Osteoblast (primary cell): ENCODE measurements at regions not wholly inside any gene's neighbourhood (a gene's known extent, or its start where the extent isn't known, plus 50 kb on each side); places are given as distances from the start of the nearest gene placed in this dataset.

ENCODE experiments used
- DNase-seq: peaks from one replicate; pipeline ENCODE4 v3.0.0; 2011; ENCODE audit warnings: low spot score, mixed read lengths; ENCODE audit not compliant: insufficient read length; ENCODE audit errors: missing footprints
- H2AFZ ChIP-seq: 2 replicates; pipeline ENCODE4 v1.6.0; 2011; ENCODE audit warnings: mild to moderate bottlenecking, low read length
- H3K27ac ChIP-seq: 2 replicates; pipeline ENCODE4 v1.5.1; 2011; ENCODE audit warnings: mild to moderate bottlenecking, low read depth, low read length, moderate library complexity
- H3K27me3 ChIP-seq: 2 replicates; pipeline ENCODE4 v1.6.0; 2012; ENCODE audit warnings: mild to moderate bottlenecking, control low read depth, inconsistent platforms, low read length, moderate library complexity; ENCODE audit not compliant: insufficient read depth
- H3K36me3 ChIP-seq: 2 replicates; pipeline ENCODE4 v1.5.1; 2011; ENCODE audit warnings: mild to moderate bottlenecking, low read length, control low read depth, moderate library complexity; ENCODE audit not compliant: insufficient read depth
- H3K4me1 ChIP-seq: 2 replicates; pipeline ENCODE4 v1.5.1; 2011; ENCODE audit warnings: mild to moderate bottlenecking, low read length, control low read depth, moderate library complexity; ENCODE audit not compliant: insufficient read depth
- H3K4me2 ChIP-seq: 2 replicates; pipeline ENCODE4 v1.6.0; 2011; ENCODE audit warnings: mild to moderate bottlenecking, low read length; ENCODE audit not compliant: insufficient read depth
- H3K4me3 ChIP-seq: fragments of 200-600 bp; sonication (generic); 3 replicates; pipeline ENCODE4 v1.5.1; 2012; ENCODE audit warnings: mild to moderate bottlenecking, low read length, inconsistent platforms; ENCODE audit not compliant: insufficient read depth
- H3K79me2 ChIP-seq: 2 replicates; pipeline ENCODE4 v1.6.0; 2012; ENCODE audit warnings: mild to moderate bottlenecking, low read length, control low read depth, inconsistent platforms; ENCODE audit not compliant: insufficient read depth
- H3K9me3 ChIP-seq: 2 replicates; pipeline ENCODE4 v1.5.1; 2011; ENCODE audit warnings: low read depth, low read length, control low read depth
- H4K20me1 ChIP-seq: 2 replicates; pipeline ENCODE4 v1.6.0; 2012; ENCODE audit warnings: mild to moderate bottlenecking, low read length, control low read depth; ENCODE audit not compliant: insufficient read depth
- TF ChIP-seq, protein P1 (sequence below): IDR thresholded peaks from 2 replicates; pipeline ENCODE4 v1.5.1; 2011; ENCODE audit warnings: mild to moderate bottlenecking, low read depth, low read length, moderate library complexity; ENCODE audit errors: extremely low read depth

DNA sequence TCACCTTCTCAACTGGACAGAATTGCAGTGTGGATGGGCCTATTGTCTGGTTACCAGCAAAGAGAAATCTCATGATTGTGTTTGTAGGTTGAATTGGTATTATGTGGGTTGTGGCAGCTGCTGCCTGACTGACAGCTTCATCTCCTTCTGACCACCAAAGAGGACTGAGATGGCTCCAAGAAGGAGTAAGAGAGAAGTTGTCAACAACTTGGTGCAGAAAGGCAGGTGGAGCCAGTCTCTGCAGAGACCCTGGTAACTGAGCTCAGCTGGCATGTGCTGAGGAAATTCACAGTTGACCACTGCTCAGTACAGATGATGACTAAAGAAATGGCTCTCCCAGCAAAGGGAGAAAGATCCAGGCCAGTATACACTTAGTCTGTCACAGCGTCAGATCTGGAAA is 240.0 kb upstream of the AMIGO2 start:
- no peaks in the 10 kb centered on the region for H3K36me3 ChIP-seq

DNA sequence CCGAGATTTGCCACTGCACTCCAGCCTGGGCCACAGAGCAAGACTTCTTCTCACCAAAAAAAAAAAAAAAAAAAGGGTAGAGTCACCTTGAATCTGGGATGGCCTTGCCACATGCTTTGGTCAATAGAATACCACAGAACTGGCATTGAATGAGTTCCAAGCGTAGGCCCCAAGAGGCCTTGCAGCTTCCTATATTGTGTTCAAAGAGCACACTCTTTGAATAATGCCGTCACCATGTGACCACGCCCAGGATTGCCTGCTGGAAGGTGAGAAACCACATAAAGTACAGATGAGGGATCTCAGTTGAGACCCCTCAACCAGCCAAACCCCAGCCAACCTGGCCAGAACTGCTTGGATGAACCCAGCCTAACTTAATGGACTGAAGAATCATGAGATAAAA is 239.2 kb upstream of the AMIGO2 start:
- no peak overlapping the region for H2AFZ ChIP-seq
- DNase-seq: no peak
- TF ChIP-seq, protein P1, sequence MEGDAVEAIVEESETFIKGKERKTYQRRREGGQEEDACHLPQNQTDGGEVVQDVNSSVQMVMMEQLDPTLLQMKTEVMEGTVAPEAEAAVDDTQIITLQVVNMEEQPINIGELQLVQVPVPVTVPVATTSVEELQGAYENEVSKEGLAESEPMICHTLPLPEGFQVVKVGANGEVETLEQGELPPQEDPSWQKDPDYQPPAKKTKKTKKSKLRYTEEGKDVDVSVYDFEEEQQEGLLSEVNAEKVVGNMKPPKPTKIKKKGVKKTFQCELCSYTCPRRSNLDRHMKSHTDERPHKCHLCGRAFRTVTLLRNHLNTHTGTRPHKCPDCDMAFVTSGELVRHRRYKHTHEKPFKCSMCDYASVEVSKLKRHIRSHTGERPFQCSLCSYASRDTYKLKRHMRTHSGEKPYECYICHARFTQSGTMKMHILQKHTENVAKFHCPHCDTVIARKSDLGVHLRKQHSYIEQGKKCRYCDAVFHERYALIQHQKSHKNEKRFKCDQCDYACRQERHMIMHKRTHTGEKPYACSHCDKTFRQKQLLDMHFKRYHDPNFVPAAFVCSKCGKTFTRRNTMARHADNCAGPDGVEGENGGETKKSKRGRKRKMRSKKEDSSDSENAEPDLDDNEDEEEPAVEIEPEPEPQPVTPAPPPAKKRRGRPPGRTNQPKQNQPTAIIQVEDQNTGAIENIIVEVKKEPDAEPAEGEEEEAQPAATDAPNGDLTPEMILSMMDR: no peak
- H3K4me1 ChIP-seq: no peaks in the 10 kb centered on the region
- no peak overlapping the region for H3K4me3 ChIP-seq
- no peak overlapping the region for H3K4me2 ChIP-seq
- no peaks in the 10 kb centered on the region for H3K27me3 ChIP-seq
- no peaks in the 10 kb centered on the region for H3K36me3 ChIP-seq
- no peaks in the 10 kb centered on the region for H4K20me1 ChIP-seq
- H3K27ac ChIP-seq: no peak overlapping the region
- H3K9me3 ChIP-seq: no peaks in the 10 kb centered on the region
- no peaks in the 10 kb centered on the region for H3K79me2 ChIP-seq

More for the DNA sequence above, 240.0 kb upstream of the AMIGO2 start:
- no peak overlapping the region for H3K27ac ChIP-seq
- no peak overlapping the region for H3K4me3 ChIP-seq
- H4K20me1 ChIP-seq: no peaks in the 10 kb centered on the region
- H3K79me2 ChIP-seq: no peaks in the 10 kb centered on the region
- peak overlapping the region; percentile 6 for H2AFZ ChIP-seq
- no peaks in the 10 kb centered on the region for H3K4me1 ChIP-seq
- TF ChIP-seq, protein P1: no peak
- H3K27me3 ChIP-seq: no peaks in the 10 kb centered on the region
- no peak for DNase-seq
- H3K4me2 ChIP-seq: no peak overlapping the region
- H3K9me3 ChIP-seq: no peaks in the 10 kb centered on the region

DNA sequence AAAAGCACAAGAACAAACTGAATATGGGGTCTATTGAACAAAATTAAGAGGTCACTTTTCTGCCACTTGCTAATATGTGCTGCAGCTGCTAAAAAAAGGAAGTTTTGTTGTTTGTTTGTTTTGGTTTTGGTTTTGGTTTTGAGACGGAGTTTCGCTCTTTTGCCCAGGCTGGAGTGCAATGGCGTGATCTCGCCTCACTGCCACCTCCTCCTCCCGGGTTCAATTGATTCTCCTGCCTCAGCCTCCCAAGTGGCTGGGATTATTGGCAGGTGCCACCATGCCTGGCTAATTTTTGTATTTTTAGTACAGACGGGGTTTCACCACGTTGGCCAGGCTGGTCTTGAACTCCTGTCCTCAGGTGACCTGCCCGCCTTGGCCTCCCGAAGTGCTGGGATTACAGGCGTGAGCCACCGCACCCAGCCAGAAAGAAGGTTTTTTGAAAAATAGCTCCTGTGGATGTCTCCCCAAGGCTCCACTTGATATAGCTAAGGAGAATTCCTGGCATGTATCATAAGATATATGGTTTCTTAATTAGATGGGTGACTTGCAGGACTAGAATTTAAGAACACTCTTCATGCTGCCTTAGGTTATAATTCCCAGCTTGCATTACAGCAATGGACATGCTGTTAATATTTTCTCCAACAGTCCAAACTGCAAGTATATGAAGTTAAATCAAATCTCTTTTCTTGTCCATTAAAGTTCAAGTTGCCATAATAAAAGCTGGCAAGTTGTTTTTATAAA is 237.6 kb upstream of the AMIGO2 start:
- TF ChIP-seq, protein P1: no peak
- no peaks in the 10 kb centered on the region for H3K9me3 ChIP-seq
- no peak for DNase-seq
- H2AFZ ChIP-seq: peak overlapping the region; percentile 33
- H3K79me2 ChIP-seq: no peaks in the 10 kb centered on the region
- H3K4me3 ChIP-seq: peak overlapping the region; percentile 35
- no peaks in the 10 kb centered on the region for H3K27me3 ChIP-seq
- peak overlapping the region; percentile 59 for H3K4me2 ChIP-seq
- no peaks in the 10 kb centered on the region for H3K36me3 ChIP-seq
- no peaks in the 10 kb centered on the region for H3K4me1 ChIP-seq
- no peaks in the 10 kb centered on the region for H4K20me1 ChIP-seq
- no peak overlapping the region for H3K27ac ChIP-seq

DNA sequence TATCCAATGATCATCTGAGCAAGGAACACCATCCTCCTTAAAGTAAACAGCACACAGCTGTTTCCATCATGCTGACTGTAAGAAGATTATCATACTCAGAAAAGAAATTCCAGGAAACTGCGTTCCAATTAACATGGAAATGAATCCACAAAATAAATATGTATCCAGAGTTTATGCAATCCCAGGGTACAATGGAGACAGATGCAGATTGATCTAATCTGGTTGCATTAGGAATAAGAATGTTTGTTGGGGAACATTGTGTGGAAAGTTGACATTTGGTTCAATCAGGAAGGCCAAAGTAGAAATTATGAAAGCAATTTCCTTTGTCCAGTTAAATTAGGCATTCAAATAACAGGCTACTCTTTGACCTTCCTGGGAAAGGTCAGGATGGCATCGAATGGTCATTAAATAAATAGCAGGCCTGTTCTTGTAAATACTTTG is 236.9 kb upstream of the AMIGO2 start:
- no peaks in the 10 kb centered on the region for H3K9me3 ChIP-seq
- H3K4me3 ChIP-seq: no peak overlapping the region
- TF ChIP-seq, protein P1: no peak
- no peaks in the 10 kb centered on the region for H3K79me2 ChIP-seq
- no peaks in the 10 kb centered on the region for H4K20me1 ChIP-seq
- no peaks in the 10 kb centered on the region for H3K27me3 ChIP-seq
- H3K4me2 ChIP-seq: peak overlapping the region; percentile 59
- peak overlapping the region; percentile 33 for H2AFZ ChIP-seq
- H3K4me1 ChIP-seq: no peaks in the 10 kb centered on the region
- no peak for DNase-seq
- no peaks in the 10 kb centered on the region for H3K36me3 ChIP-seq
- H3K27ac ChIP-seq: no peak overlapping the region
